HG02588 (cell line): ENCODE measurements at regions not wholly inside any gene's neighbourhood (a gene's known extent, or its start where the extent isn't known, plus 50 kb on each side); places are given as distances from the start of the nearest gene placed in this dataset.
"Not testable (repeated sequence)": the region's sequence is repeated elsewhere in the genome, so short reads cannot be mapped to it uniquely, and the experiment has no call there.

Source experiments
- ATAC-seq: cut with Tn5 transposase; IDR thresholded peaks from one replicate; pipeline ENCODE4 v1.9.1; 2021; ENCODE audit warnings: mild to moderate bottlenecking, moderate library complexity; ENCODE audit not compliant: unreplicated experiment

DNA sequence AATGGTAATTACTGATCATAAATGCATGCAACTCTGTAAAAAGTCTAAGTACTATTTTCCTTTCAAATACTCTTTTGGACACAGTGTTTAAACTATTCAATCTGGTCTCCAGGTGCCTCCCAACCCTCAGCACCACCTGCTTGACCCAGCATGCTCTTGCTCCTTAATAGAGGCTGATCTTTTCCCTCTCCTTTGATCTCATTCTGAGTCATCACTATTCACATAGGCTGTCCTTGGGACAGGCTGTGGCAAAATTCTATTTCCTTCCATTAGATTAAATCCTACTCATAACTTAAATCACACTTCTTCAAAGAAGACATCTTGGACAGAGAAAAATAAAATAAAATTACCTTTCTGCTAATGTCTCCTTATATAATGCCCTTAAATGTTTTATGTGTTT, 199.4 kb upstream of the ST8SIA4 start:
- ATAC-seq: no peak

- ATAC-seq: no peak
Measured at GRCh38 chr5:101091902-101092301, 188.8 kb upstream of the ST8SIA4 start.

DNA sequence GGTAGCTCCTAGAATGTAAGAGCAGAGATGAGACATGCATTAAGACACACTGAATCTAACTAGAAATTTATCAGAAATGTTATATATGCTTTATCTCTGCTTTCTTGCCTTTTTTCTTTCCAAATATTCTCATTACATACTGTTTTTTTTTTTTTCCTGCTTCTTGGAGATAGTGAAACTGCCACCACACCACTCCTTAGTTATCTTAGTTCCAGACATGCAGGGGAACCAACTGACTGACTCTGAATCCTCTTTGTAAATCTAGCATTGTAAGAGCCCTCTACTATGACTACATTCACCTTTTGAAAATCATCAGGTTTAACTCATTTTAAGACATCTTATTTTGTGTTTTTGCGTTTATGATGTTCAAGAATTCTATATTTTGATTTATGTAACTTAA, 181.3 kb upstream of the ST8SIA4 start:
- no peak for ATAC-seq

DNA sequence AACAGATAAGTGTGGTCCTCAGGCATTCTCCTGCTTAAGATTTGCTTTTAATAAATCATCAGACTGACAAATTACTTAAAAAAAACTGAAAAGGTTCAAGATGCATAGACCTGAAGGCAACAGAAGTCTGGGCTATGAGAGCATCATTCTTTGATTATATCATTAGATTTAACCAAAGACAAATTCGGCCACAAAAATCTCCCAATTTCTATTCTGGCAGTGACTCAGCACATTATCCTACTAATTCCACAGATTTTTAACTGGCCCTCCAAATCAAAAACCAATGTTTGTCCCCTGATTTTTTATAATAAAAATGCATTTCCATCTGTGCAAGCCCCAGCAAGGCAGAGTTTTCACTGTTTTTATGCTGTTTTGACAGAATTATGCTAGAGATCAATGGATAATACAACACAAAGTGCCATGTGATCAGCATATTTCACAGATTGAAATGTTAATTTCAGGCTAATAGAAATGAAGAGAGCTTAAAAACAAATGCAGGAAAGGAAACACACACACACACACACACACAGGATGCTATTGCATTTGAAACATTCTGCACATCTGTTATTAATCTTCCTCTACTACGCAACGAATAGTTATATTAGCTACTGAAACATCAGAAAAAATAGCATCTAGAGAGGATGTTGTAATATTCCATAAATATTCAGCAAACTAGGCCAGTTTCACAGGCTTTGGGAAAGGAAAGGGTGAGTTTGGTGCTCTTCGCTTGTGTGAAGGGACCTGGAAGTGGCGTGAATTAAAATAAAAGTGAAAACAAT, 177.6 kb upstream of the ST8SIA4 start:
- no peak for ATAC-seq

GRCh38 chr5:101068298-101068697, 165.2 kb upstream of the ST8SIA4 start:
- ATAC-seq: no peak

GRCh38 chr5:101067429-101067828, 164.3 kb upstream of the ST8SIA4 start:
- no peak for ATAC-seq

DNA sequence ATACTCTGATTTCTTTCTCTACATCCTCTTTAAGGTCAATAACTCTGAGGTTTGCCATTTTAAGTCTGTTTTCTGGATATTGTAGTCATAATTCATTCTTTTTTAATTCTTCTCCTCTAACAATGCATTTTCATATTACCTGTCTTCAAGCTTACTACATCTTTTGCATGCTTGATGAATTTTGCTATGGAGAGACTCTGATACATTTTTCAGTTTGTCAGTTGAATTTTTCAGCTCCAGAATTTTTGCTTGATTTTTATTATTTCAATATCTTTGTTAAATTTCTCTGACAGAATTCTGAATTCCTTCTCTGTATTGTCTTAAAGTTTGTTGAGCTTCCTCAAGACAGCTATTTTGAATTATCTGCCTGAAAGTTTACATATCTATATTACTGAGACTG, 159.8 kb upstream of the ST8SIA4 start:
- ATAC-seq: no peak

GRCh38 chr5:101047181-101047580, 144.1 kb upstream of the ST8SIA4 start:
- ATAC-seq: no peak

DNA sequence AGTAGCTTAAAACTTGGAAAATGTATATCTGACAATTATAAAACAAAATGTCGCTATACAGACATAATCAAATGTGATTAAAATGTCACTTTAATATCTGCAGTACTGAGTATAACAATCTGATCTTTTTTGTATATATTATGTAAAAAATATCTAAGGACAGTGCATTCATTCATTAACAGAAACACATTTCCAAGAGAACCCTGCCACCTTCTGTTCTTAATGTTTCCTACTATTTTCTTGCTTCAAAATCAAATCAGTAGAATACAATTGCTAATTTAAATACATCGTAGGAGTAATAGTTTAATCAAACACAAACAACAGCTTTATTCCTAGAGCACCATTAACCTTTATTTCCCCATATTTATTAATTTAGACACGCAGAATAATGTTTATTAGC, 142.6 kb upstream of the ST8SIA4 start:
- no peak for ATAC-seq

DNA sequence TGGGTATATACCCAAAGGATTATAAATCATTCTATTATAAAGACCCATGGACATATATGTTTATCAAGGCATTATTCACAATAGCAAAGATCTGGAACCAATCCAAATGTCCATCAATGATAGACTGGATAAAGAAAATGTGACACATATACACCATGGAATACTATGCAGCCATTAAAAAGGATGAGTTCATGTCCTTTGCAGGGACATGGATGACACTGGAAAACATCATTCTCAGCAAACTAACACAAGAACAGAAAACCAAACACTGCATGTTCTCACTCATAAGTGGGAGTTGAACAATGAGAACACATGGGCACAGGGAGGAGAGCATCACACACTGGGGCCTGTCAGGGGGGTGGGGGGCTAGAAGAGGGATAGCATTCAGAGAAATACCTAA, 136.9 kb upstream of the ST8SIA4 start:
- ATAC-seq: not testable (repeated sequence)

GRCh38 chr5:101036778-101037177, 133.7 kb upstream of the ST8SIA4 start:
- no peak for ATAC-seq

DNA sequence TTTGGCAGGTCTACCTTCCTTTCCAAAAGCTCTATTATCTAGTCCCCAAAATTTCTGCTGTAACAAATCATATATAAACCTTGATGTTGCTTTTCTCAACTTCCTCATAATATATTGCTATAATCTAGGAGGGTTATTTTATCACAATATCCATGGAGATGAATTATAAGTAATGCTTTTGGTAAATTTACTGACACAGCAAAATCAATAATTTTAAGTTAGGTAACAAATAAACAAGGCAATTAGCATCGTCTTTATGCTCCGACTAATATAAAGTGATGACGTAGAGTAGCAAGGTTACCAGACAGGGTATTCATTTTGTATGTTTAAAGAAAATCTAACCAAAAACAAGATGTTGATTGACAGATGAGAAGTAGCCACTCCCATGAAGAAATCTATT, 132.3 kb upstream of the ST8SIA4 start:
- no peak for ATAC-seq

GRCh38 chr5:101024299-101024698, 121.2 kb upstream of the ST8SIA4 start:
- ATAC-seq: no peak

- ATAC-seq: no peak
Measured at GRCh38 chr5:101018299-101018698, 115.2 kb upstream of the ST8SIA4 start.

DNA sequence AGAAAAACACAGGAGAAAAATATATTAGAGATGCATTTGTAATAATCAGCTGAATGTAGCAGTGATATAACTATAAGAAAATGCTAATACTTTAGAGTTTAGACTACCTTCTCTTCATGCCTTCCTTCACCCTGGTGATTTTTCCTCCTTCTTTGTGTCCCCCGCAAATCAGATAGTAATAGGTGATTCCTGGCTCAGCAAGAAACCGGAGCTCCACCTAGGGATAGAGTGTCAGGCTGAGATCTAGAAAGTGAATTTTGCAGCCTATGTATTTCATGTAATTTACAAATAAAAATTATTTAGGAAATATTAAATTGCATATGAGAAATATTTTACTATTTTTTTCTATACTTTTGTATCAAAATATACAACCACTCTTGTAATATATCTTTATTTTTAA, 109.8 kb upstream of the ST8SIA4 start:
- ATAC-seq: no peak

DNA sequence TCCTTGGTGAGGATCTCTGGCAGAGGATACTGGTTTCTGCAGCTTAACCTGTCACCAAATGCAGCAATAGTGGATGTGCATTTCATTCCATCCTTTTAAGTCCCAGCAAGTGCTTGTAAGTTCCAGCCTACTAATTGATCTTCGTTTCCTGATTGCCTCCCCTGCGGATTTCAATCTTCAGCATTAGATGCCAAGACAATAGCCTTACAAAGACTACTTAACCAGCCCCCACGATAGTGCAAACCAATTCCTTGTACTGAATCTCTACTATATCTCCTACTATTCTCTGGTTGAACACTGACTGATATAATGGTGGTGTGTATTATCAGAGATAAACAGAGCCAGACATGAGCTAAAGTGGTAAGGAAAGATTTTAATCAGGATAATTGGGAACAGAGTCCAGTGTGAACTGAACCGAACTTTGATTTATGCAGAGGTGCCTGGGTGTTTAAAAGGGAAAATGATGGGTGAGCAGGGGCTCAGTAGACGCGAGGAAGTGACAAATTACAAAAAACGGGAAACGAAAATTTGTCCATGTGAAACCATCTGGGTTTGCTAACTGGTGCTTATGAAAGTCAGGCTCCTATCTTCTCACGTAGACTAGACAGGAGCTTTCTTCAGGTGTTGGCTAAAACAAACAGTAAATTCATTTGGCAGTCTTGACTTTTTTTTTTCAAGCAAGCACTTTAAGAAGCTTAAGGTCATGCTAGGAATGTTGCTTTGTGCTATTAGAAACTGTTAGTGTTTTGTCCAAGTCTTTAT, 106.9 kb upstream of the ST8SIA4 start:
- ATAC-seq: peak; percentile 97

GRCh38 chr5:100992354-100992753, 89.3 kb upstream of the ST8SIA4 start:
- ATAC-seq: no peak

- not testable (repeated sequence) for ATAC-seq
Measured at GRCh38 chr5:100983601-100984000, 80.5 kb upstream of the ST8SIA4 start.

DNA sequence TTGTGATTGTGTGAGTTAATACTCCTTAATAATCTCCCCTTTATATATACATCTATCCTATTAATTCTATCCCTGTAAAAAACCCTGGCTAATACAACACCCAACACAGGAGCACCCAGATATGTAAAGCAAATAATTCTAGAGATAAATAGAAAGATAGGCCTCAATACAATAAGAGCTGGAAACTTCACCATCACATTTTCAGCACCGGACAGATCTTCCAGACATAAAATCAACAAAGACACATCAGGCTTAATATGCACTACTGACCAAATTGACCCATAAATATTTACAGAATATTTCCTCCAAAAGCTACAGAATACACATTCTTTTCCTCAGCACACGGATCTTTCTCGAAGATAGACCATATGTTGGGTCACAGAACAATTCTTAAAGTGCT, 71.0 kb upstream of the ST8SIA4 start:
- no peak for ATAC-seq

GRCh38 chr5:100970646-100971255, 67.7 kb upstream of the ST8SIA4 start:
- no peak for ATAC-seq

- ATAC-seq: no peak
Measured at GRCh38 chr5:100965291-100965690, 62.2 kb upstream of the ST8SIA4 start.
